ENCODE measurements at regions not wholly inside any gene's neighbourhood (a gene's known extent, or its start where the extent isn't known, plus 50 kb on each side); places are given as distances from the start of the nearest gene placed in this dataset.
"Not testable (repeated sequence)": the region's sequence is repeated elsewhere in the genome, so short reads cannot be mapped to it uniquely, and the experiment has no call there.

GRCh38 chr7:13117592-13117991 lies 430.2 kb downstream of the ARL4A start:
- no peak for ATAC-seq
- no peak overlapping the region for H3K27ac Mint-ChIP-seq
- no peaks in the 10 kb centered on the region for H3K27me3 Mint-ChIP-seq
- peaks cover 4% of the 10 kb centered on the region for H3K9me3 Mint-ChIP-seq
- no peak overlapping the region for H3K4me3 Mint-ChIP-seq
- no peaks in the 10 kb centered on the region for H3K4me1 Mint-ChIP-seq
- peaks cover 4% of the 10 kb centered on the region for H3K36me3 Mint-ChIP-seq

DNA sequence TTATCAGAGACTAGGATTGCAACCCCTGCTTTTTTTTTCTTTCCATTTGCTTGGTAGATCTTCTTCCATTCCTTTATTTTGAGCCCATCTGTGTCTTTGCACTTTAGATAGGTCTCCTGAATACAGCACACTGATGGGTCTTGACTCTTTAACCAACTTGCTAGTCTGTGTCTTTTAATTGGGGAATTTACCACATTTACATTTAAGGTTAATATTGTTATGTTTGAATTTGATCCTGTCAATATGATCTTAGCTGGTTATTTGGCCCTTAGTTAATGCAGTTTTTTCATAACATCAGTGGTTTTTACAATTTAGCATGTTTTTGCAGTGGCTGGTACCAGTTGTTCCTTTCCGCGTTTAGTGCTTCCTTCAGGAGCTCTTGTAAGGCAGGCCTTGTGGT lies 437.2 kb downstream of the ARL4A start:
- not testable (repeated sequence) for H3K9me3 Mint-ChIP-seq, H3K36me3 Mint-ChIP-seq, H3K27ac Mint-ChIP-seq, H3K4me3 Mint-ChIP-seq, ATAC-seq, H3K4me1 Mint-ChIP-seq
- H3K27me3 Mint-ChIP-seq: peaks cover 22% of the 10 kb centered on the region

DNA sequence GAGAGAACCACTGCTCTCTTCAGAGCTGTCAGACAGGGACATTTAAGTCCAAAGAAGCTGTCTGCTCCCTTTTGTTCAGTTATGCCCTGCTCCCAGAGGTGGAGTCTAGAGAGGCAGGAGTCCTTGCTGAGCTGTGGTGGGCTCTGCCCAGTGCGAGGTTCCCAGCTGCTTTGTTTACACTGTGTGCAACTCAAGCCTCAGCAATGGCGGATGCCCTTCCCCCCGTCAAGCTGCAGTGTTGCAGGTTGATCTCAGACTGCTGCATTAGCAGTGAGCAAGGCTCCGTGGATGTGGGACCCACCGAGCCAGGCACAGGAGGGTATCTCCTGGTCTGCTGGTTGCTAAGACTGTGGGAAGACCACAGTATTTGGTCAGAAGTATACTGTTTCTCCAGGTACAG lies 438.9 kb downstream of the ARL4A start:
- Mint-ChIP-seq H3K27ac (no peak overlapping the region), H3K36me3 (peaks cover 7% of the 10 kb centered on the region), H3K9me3 (peaks cover 9% of the 10 kb centered on the region), H3K4me1 (no peaks in the 10 kb centered on the region), H3K4me3 (no peak overlapping the region), H3K27me3 (peaks cover 37% of the 10 kb centered on the region)
- ATAC-seq: no peak

GRCh38 chr7:13130321-13130720 lies 442.9 kb downstream of the ARL4A start:
- no peak overlapping the region for H3K4me3 Mint-ChIP-seq
- H3K4me1 Mint-ChIP-seq: no peaks in the 10 kb centered on the region
- H3K9me3 Mint-ChIP-seq: peaks cover 2% of the 10 kb centered on the region
- H3K36me3 Mint-ChIP-seq: no peaks in the 10 kb centered on the region
- ATAC-seq: no peak
- H3K27ac Mint-ChIP-seq: no peak overlapping the region
- peaks cover 31% of the 10 kb centered on the region for H3K27me3 Mint-ChIP-seq

DNA sequence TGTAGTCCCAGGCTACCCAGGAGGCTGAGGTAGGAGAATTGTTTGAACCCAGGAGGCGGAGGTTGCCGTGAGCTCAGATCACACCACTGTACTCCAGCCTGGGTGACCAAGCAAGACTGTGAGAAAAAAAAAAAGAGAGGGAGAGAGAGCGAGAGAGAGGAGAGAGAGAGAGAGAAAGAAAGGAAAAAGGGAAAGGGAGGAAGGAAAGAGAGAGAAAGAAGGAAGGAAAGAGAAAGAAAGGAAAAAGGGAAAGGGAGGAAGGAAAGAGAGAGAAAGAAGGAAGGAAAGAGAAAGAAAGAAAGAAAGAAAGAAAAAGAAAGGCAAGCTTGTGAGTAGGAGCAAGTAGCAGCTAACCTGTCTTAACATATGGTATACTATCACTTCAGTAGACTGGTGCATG lies 443.5 kb downstream of the ARL4A start:
- ATAC-seq, H3K27ac Mint-ChIP-seq, H3K36me3 Mint-ChIP-seq, H3K4me1 Mint-ChIP-seq, H3K9me3 Mint-ChIP-seq, H3K4me3 Mint-ChIP-seq: not testable (repeated sequence)
- H3K27me3 Mint-ChIP-seq: peaks cover 31% of the 10 kb centered on the region

- Mint-ChIP-seq H3K36me3 (no peaks in the 10 kb centered on the region), H3K9me3 (peaks cover 2% of the 10 kb centered on the region), H3K4me3 (no peak overlapping the region), H3K27ac (no peak overlapping the region), H3K4me1 (no peaks in the 10 kb centered on the region), H3K27me3 (peaks cover 31% of the 10 kb centered on the region)
- ATAC-seq: no peak
These were observed 444.9 kb downstream of the ARL4A start for GRCh38 chr7:13132314-13132713.

DNA sequence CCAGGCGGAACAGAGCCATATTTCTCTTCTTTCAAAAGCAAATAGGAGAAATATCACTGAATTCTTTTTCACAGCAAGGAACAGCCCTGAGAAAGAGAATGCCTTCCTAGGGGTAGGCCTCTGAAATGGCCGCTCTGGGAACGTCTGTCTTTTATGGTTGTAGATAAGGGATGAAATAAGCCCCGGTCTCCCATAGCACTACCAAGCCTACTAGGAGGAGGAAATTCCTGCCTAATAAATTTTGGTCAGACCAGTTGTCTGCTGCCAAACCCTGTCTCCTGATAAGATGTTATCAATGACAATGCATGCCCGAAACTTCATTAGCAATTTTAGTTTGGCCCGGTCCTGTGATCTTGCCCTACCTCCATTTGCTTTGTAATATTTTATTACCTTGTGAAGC lies 448.9 kb downstream of the ARL4A start:
- not testable (repeated sequence) for H3K36me3 Mint-ChIP-seq, H3K4me1 Mint-ChIP-seq

GRCh38 chr7:13139436-13139835 lies 452.0 kb downstream of the ARL4A start:
- peaks cover 2% of the 10 kb centered on the region for H3K9me3 Mint-ChIP-seq

More for the DNA sequence above, 448.9 kb downstream of the ARL4A start:
- not testable (repeated sequence) for H3K4me3 Mint-ChIP-seq, H3K27ac Mint-ChIP-seq, ATAC-seq, H3K9me3 Mint-ChIP-seq, H3K27me3 Mint-ChIP-seq

DNA sequence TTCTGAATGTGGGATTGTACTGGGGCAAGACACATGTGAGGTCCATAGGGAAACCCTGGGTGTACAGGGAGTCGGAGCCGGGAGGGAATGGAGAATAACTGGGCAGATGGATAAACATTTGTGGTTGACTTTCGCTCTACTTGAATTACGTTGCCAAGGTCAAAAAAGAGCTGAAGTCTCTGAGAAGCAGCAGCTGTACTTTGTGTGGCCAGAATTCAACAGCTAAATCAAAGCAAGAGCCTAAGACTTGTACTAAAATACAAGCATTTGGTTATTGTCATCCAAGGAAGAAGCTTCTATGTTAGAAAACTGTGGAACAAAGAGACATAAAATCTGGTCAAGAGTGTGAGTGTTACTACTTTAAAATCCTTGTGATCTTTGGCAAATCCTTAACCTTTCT lies 457.2 kb downstream of the ARL4A start:
- Mint-ChIP-seq H3K4me1 (no peaks in the 10 kb centered on the region), H3K27me3 (no peaks in the 10 kb centered on the region), H3K27ac (no peak overlapping the region), H3K4me3 (no peak overlapping the region), H3K36me3 (no peaks in the 10 kb centered on the region), H3K9me3 (no peaks in the 10 kb centered on the region)
- no peak for ATAC-seq

More at GRCh38 chr7:13139436-13139835, 452.0 kb downstream of the ARL4A start:
- ATAC-seq: no peak
- H3K4me1 Mint-ChIP-seq: no peaks in the 10 kb centered on the region
- H3K27me3 Mint-ChIP-seq: no peaks in the 10 kb centered on the region
- H3K36me3 Mint-ChIP-seq: no peaks in the 10 kb centered on the region
- H3K27ac Mint-ChIP-seq: no peak overlapping the region
- no peak overlapping the region for H3K4me3 Mint-ChIP-seq

GRCh38 chr7:13148548-13148947 lies 461.1 kb downstream of the ARL4A start:
- Mint-ChIP-seq H3K27me3 (no peaks in the 10 kb centered on the region), H3K4me3 (no peak overlapping the region), H3K9me3 (no peaks in the 10 kb centered on the region), H3K4me1 (no peaks in the 10 kb centered on the region), H3K36me3 (no peaks in the 10 kb centered on the region), H3K27ac (no peak overlapping the region)
- ATAC-seq: no peak

GRCh38 chr7:13151978-13152377 lies 464.5 kb downstream of the ARL4A start:
- no peaks in the 10 kb centered on the region for H3K9me3 Mint-ChIP-seq
- H3K4me3 Mint-ChIP-seq: no peak overlapping the region
- no peaks in the 10 kb centered on the region for H3K36me3 Mint-ChIP-seq
- no peaks in the 10 kb centered on the region for H3K27me3 Mint-ChIP-seq
- no peaks in the 10 kb centered on the region for H3K4me1 Mint-ChIP-seq
- H3K27ac Mint-ChIP-seq: no peak overlapping the region
- no peak for ATAC-seq

DNA sequence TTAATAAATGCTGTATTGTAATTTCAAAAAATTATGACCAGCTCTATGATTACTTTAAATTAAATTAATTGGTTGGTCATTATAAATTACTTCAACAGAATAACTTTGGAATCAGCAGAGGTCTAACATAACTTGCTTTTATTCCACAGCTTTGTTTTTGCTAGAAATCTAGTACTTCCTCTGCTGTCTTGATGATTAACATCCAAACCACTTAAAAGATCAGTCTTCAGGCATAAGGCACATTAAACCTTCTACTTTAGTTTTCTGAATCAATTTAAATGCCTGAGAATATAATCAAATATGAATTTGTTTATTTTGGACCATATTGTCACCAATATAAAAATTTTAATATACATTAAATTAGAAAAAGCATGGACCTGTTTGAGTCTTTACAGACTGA lies 465.3 kb downstream of the ARL4A start:
- H3K4me3 Mint-ChIP-seq: no peak overlapping the region
- no peaks in the 10 kb centered on the region for H3K9me3 Mint-ChIP-seq
- H3K27me3 Mint-ChIP-seq: no peaks in the 10 kb centered on the region
- H3K36me3 Mint-ChIP-seq: no peaks in the 10 kb centered on the region
- H3K27ac Mint-ChIP-seq: no peak overlapping the region
- no peak for ATAC-seq
- no peaks in the 10 kb centered on the region for H3K4me1 Mint-ChIP-seq

- H3K27ac Mint-ChIP-seq: no peak overlapping the region
- H3K36me3 Mint-ChIP-seq: no peaks in the 10 kb centered on the region
- H3K27me3 Mint-ChIP-seq: no peaks in the 10 kb centered on the region
- H3K9me3 Mint-ChIP-seq: no peaks in the 10 kb centered on the region
- no peaks in the 10 kb centered on the region for H3K4me1 Mint-ChIP-seq
- no peak for ATAC-seq
- H3K4me3 Mint-ChIP-seq: no peak overlapping the region
These were observed 465.8 kb downstream of the ARL4A start for GRCh38 chr7:13153266-13153665.

DNA sequence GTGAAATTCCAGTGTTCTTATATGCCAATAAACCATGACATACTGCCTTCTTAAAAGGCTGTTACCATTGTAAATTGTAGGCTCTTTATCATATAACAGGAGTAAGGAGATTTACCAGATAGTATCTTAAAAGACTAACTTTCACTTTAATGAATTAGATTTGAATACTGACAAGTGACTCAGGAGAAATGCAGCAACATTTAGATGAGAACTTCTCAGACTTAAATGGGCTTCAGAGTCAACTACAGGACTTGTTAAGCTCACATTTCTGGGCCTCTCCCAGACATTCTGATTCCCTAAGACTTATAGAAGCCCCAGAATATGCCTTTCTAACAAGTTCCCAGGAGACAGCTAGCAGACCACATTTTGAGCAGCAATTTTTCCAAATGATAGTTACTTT lies 466.3 kb downstream of the ARL4A start:
- ATAC-seq: no peak
- Mint-ChIP-seq H3K4me1 (no peaks in the 10 kb centered on the region), H3K27ac (no peak overlapping the region), H3K4me3 (no peak overlapping the region), H3K9me3 (no peaks in the 10 kb centered on the region), H3K36me3 (no peaks in the 10 kb centered on the region), H3K27me3 (no peaks in the 10 kb centered on the region)

GRCh38 chr7:13155188-13155587 lies 467.8 kb downstream of the ARL4A start:
- no peak overlapping the region for H3K27ac Mint-ChIP-seq
- H3K27me3 Mint-ChIP-seq: no peaks in the 10 kb centered on the region
- no peak for ATAC-seq
- H3K4me3 Mint-ChIP-seq: no peak overlapping the region
- H3K36me3 Mint-ChIP-seq: no peaks in the 10 kb centered on the region
- H3K4me1 Mint-ChIP-seq: peaks cover 7% of the 10 kb centered on the region
- H3K9me3 Mint-ChIP-seq: no peaks in the 10 kb centered on the region

DNA sequence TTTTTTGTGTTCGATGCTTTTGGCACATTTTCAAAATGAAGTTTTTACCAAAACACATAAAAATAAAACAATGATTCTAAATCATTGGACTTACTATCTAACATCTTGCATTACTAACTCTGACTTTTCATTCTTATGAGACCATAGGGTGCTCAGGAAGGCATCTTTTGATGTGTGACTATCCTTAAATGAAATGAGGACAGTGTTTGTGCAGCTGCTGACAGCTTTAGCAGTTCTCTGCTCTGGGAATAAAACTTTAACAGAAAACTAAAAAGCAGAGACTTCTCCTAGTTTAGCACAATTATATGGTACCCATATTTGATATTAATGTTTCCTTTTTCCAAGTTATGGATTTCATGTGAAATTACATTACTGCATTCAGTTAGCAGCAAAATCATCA lies 471.6 kb downstream of the ARL4A start:
- Mint-ChIP-seq H3K27ac (no peak overlapping the region), H3K9me3 (no peaks in the 10 kb centered on the region), H3K4me1 (peaks cover 7% of the 10 kb centered on the region), H3K4me3 (no peak overlapping the region), H3K36me3 (no peaks in the 10 kb centered on the region), H3K27me3 (peaks cover 3% of the 10 kb centered on the region)
- no peak for ATAC-seq

DNA sequence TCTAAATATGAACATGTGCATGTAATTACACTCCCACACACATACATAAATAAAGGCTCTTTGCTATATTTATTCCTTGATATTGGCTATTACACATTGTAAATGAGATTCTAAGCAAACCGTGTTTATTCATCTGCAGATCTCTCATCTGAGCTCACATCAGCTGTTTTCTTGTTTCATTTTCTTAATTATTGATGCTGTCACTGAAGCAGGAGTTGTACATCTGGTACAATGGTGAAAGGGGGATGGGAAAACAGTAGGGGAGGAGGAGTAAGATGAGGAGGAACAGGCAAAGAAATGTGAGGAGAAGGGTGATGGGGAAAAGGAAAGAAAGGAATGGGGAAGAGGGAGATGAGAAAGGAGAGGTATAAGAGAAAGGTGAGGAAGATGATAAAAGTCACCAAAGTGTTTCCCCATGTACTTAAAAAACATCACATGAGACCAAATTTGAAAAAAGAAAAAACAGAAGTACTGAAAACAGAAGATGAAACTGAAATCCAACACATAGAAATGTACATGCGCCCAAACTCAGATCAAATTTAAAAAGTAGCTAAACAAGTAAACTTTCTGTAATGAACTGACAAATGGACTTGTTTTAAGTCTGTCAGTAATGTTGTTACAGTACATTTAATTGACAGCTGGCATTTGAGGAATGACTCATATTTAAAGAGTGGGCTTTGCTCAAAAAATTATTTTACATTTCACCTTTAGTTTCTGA lies 472.2 kb downstream of the ARL4A start:
- H3K27ac Mint-ChIP-seq: no peak overlapping the region
- no peak overlapping the region for H3K4me3 Mint-ChIP-seq
- peaks cover 9% of the 10 kb centered on the region for H3K27me3 Mint-ChIP-seq
- peaks cover 7% of the 10 kb centered on the region for H3K4me1 Mint-ChIP-seq
- ATAC-seq: no peak
- H3K9me3 Mint-ChIP-seq: no peaks in the 10 kb centered on the region
- no peaks in the 10 kb centered on the region for H3K36me3 Mint-ChIP-seq
